ENCODE measurements at regions not wholly inside any gene's neighbourhood (a gene's known extent, or its start where the extent isn't known, plus 50 kb on each side); places are given as distances from the start of the nearest gene placed in this dataset.
A peak's percentile ranks its signal among the peaks of the same experiment; 100 is the strongest.

DNA sequence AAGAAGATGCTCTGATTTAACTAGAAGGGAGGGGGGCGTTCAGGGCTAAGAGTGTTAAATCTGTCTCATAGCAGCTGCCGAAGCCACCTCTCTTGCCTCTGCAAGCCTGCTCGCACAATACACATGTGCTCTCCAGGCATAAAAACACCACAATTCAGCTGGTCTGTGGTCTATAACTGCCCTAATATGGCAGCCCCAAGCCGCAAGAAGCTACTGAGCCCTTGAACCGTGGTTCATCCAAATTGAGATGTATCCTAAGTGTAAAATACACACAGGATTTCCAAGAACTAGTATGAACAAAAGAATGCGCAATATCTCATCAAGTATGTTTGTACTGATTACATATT is 70.8 kb upstream of the FGFR2 start:
- no peak overlapping the region for H3K27ac ChIP-seq

DNA sequence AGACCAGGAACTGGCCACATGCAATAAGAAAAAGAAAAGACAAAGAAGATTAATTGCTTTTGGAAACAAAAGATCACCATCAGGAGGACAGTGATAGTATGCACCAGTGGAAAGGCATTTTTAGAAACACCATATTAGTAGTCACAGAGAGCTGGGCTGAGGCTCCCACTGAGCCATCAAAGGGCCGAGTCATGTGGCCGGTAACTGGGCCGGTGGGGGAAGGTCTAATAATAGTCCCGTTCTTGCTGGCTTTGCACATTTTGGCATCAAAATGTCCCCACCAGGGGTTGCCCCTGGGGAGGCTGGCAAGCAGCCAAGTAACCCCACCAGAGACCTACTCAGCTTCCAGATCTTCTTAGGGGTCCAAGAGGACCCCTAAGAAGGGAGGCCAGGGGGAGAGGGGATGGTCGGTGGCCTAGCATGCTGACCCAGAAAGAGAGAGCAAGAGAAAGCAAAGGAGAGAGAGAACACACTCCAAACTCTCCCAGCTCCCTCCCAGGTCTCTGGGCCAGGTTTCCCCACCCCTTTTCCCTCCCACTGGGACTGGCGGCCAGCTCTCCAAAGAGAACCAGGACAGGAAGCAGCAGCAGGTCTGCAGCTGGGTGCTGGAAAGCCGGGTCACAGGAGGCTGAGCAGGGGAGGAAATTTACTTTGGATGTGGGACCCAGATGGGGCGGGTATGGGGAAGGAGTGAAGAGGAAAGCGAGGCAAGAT is 70.2 kb upstream of the FGFR2 start:
- no peak for TF ChIP-seq ZFX (IDR thresholded peaks at IDR 0.05; ENCODE audit: borderline replicate concordance)
- no peak for TF ChIP-seq CTCF (IDR thresholded peaks at IDR 0.05)
- no peak overlapping the region for H3K27ac ChIP-seq

More for the DNA sequence above, 70.8 kb upstream of the FGFR2 start:
- TF ChIP-seq CTCF (IDR thresholded peaks at IDR 0.05) = no peak
- no peak for TF ChIP-seq ZFX (IDR thresholded peaks at IDR 0.05; ENCODE audit: borderline replicate concordance)

DNA sequence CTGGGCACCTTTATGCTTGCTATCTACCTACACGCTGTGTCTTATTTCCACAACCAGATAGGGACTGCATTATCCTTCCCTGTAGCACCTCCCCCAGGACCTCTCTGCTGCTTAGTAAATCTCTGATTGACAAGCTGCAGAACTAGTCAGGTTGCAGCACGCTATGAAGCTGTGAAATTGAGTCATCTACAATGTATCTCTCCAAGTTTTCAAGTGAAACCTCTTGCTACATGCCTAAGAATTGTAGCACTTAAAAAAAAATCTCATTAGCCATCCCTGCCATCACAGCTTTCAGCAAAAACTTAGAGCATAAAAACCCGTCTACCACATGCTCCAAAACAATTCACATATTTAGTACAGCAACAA is 69.7 kb upstream of the FGFR2 start:
- TF ChIP-seq ZFX (IDR thresholded peaks at IDR 0.05; ENCODE audit: borderline replicate concordance) (no peak), CTCF (IDR thresholded peaks at IDR 0.05) (no peak)
- H3K27ac ChIP-seq = no peak overlapping the region

- H3K27ac ChIP-seq = no peak overlapping the region
- TF ChIP-seq ZFX (IDR thresholded peaks at IDR 0.05; ENCODE audit: borderline replicate concordance) = no peak
- no peak for TF ChIP-seq CTCF (IDR thresholded peaks at IDR 0.05)
Observed at GRCh38 chr10:121665809-121666208, 67.6 kb upstream of the FGFR2 start.

DNA sequence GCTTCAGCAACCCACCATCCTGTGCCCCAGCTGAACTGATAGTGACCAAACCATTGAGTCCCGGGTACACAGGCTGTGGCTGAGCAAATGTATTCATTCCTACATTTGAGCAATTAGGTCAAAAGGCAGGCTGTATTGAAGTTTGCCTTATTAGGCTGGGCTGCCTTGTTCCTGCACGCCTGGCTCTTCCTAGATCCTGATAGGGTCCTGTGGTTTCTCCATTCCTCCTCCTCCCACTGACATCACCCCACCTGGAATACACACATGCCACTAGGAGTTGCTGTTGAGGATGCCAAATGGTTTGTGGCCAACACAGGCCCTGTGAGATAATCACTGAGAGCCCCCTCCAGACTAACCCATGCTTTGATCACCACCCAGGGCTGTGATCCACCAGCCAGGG is 66.4 kb upstream of the FGFR2 start:
- TF ChIP-seq ZFX (IDR thresholded peaks at IDR 0.05; ENCODE audit: borderline replicate concordance) (no peak), CTCF (IDR thresholded peaks at IDR 0.05) (no peak)
- H3K27ac ChIP-seq = no peak overlapping the region

- H3K27ac ChIP-seq = no peak overlapping the region
- no peak for TF ChIP-seq ZFX (IDR thresholded peaks at IDR 0.05; ENCODE audit: borderline replicate concordance)
- TF ChIP-seq CTCF (IDR thresholded peaks at IDR 0.05) = peak; percentile 58
Observed at GRCh38 chr10:121662945-121663917, 65.0 kb upstream of the FGFR2 start.

DNA sequence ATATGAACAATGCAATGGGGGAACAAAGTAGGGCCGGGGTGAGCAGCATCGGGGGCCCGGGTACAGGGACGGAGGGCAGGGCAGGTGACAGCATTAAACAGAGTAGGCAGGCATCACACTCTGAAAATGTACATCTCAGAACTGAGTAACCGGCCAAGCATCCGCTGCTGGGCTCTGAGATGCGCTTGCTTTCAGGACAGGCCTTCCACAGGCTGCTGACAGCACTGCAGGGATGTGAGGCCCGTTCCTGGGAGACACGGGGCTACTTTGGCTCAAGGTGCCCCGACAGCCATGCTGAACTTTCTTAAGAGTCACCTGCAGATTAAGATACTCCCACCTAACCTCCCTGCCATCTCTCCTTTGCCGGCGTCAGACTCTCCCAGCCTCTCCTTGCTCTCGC is 64.3 kb upstream of the FGFR2 start:
- H3K27ac ChIP-seq = no peak overlapping the region
- TF ChIP-seq ZFX (IDR thresholded peaks at IDR 0.05; ENCODE audit: borderline replicate concordance) (no peak), CTCF (IDR thresholded peaks at IDR 0.05) (no peak)

All from 22Rv1 (cell line).